Vagina (tissue), 2 donors: ENCODE measurements at regions not wholly inside any gene's neighbourhood (a gene's known extent, or its start where the extent isn't known, plus 50 kb on each side); places are given as distances from the start of the nearest gene placed in this dataset.

ENCODE experiments used
- CTCF ChIP-seq, 3 experiments: fragments of 450-650 bp in 2 of 3; fragments of 200-600 bp in 1 of 3; sonication (generic) in 1 of 3; IDR thresholded peaks; one replicate each; pipeline ENCODE4 v1.5.1; 2017 to 2019; ENCODE audit warnings: antibody characterized with exemption in 3 of 3, mild to moderate bottlenecking in 2 of 3, moderate library complexity in 2 of 3
- POLR2A ChIP-seq, 2 donors: fragments of 450-650 bp; IDR thresholded peaks; one replicate each; pipeline ENCODE4 v1.6.1; 2017; ENCODE audit warnings: antibody characterized with exemption in 2 of 2, mild to moderate bottlenecking in 2 of 2, moderate library complexity in 2 of 2

- TF ChIP-seq CTCF (IDR thresholded peaks at IDR 0.05): no peak
- TF ChIP-seq POLR2A (IDR thresholded peaks at IDR 0.05): no peak
Measured at GRCh38 chr6:48630511-48630910, 519.5 kb upstream of the PTCHD4 start.
